PC-9 (cell line): ENCODE measurements at regions not wholly inside any gene's neighbourhood (a gene's known extent, or its start where the extent isn't known, plus 50 kb on each side); places are given as distances from the start of the nearest gene placed in this dataset.

Experiments used
- BruUV-seq: library from RNA; stranded (reverse); fragments of 400-500 nt; replicated peaks from 2 replicates; lab custom pipeline; 2021; lab: Mats Ljungman, UMichigan
- CTCF ChIA-PET: fragments of 300-600 bp; sonication (Branson Sonifier 250); formaldehyde crosslinking; loops from one replicate; lab custom pipeline; 2022; ENCODE audit warnings: antibody characterized with exemption; lab: Charles Lee
- POLR2A ChIA-PET: fragments of 300-600 bp; sonication (Branson Sonifier 250); formaldehyde crosslinking; loops from one replicate; lab custom pipeline; 2022; ENCODE audit warnings: antibody characterized with exemption; ENCODE audit not compliant: unreplicated experiment; lab: Charles Lee
- DNase-seq, 2 experiments: peaks; one replicate each; pipeline versions ENCODE4 v3.0.0 to v3.0.0-alpha.2; 2015 to 2022; ENCODE audit warnings: mixed read lengths in 1 of 2
- H2AFZ ChIP-seq: fragments of 200-600 bp; sonication (generic); 2 replicates; pipeline ENCODE4 v1.8.1; 2017; ENCODE audit warnings: antibody characterized with exemption
- H3F3A ChIP-seq: fragments of 200-600 bp; sonication (generic); 2 replicates; pipeline ENCODE4 v1.8.1; 2017; ENCODE audit warnings: antibody characterized with exemption, mild to moderate bottlenecking, low read depth; ENCODE audit not compliant: insufficient read depth
- H3K27ac ChIP-seq: fragments of 200-600 bp; sonication (generic); 2 replicates; pipeline ENCODE4 v1.6.1; 2016; ENCODE audit warnings: mixed run types
- H3K27me3 ChIP-seq: fragments of 200-600 bp; sonication (generic); 2 replicates; pipeline ENCODE4 v1.6.1; 2016; ENCODE audit warnings: low read depth, mixed run types; ENCODE audit not compliant: insufficient read depth
- H3K36me3 ChIP-seq: fragments of 200-600 bp; sonication (generic); 2 replicates; pipeline ENCODE4 v1.6.1; 2016; ENCODE audit warnings: low read depth, mixed run types
- H3K4me1 ChIP-seq: fragments of 200-600 bp; sonication (generic); replicated peaks from 2 replicates; pipeline ENCODE4 v1.6.1; 2016; ENCODE audit warnings: mixed run types; ENCODE audit not compliant: insufficient read depth
- H3K4me2 ChIP-seq: fragments of 200-600 bp; sonication (generic); 2 replicates; pipeline ENCODE4 v1.6.1; 2017; ENCODE audit warnings: mixed run types
- H3K4me3 ChIP-seq: fragments of 200-600 bp; sonication (generic); 2 replicates; pipeline ENCODE4 v1.6.1; 2016; ENCODE audit warnings: mixed run types
- H3K79me2 ChIP-seq: fragments of 200-600 bp; sonication (generic); 2 replicates; pipeline ENCODE4 v1.6.1; 2017; ENCODE audit warnings: low read depth, mixed run types
- H3K9me2 ChIP-seq: fragments of 200-600 bp; sonication (generic); 2 replicates; pipeline ENCODE4 v1.8.1; 2017; ENCODE audit warnings: mild to moderate bottlenecking; ENCODE audit not compliant: insufficient read depth
- H3K9me3 ChIP-seq: fragments of 200-600 bp; sonication (generic); 2 replicates; pipeline ENCODE4 v1.8.1; 2016; ENCODE audit warnings: low read depth; ENCODE audit not compliant: insufficient read depth
- H4K20me1 ChIP-seq: fragments of 200-600 bp; sonication (generic); 2 replicates; pipeline ENCODE4 v1.8.1; 2017; ENCODE audit not compliant: insufficient read depth
- CTCF ChIP-seq: fragments of 200-600 bp; sonication (generic); conservative IDR thresholded peaks from 2 replicates; pipeline ENCODE4 v1.6.1; 2017; ENCODE audit warnings: mixed run types, antibody characterized with exemption, mild to moderate bottlenecking, moderate library complexity
- EZH2 ChIP-seq: fragments of 200-600 bp; sonication (generic); IDR thresholded peaks from 2 replicates; pipeline ENCODE4 v1.8.0; 2017; ENCODE audit warnings: antibody characterized with exemption, low read depth
- intact Hi-C: fragments of 100-400 bp; cut with micrococcal nuclease; formaldehyde crosslinking; loops from one replicate; pipeline ENCODE4 v1.10.0; 2022; ENCODE audit not compliant: unreplicated experiment

DNA sequence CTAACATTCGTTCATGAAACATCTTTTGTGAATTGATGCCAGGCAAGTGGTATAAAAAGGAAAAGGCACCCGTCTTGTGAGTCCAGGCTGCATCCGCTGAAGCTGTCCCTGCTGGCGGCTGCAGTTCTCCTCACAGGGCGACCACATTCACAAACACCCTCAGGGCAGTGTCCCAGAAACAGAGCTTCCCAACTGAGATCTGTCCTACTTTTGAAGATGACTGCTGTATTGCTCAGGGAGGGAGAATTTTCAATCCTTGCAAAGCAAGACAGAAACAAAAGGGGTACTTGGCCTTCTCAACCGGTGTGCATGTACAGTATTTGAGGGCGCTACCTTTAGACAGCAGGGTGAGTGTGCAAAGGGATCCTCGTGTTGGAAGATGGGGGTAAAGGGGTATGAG is 316.1 kb downstream of the GADD45G start:
- no peak overlapping the region for H3K4me3 ChIP-seq
- H3K4me2 ChIP-seq: no peak overlapping the region
- no peak overlapping the region for H2AFZ ChIP-seq
- no peak overlapping the region for H3K27ac ChIP-seq
- H3F3A ChIP-seq: no peaks in the 10 kb centered on the region
- no peaks in the 10 kb centered on the region; the same call in 1 of the 2 replicates for H3K9me3 ChIP-seq
- H4K20me1 ChIP-seq: no peaks in the 10 kb centered on the region
- H3K36me3 ChIP-seq: no peaks in the 10 kb centered on the region
- H3K9me2 ChIP-seq: no peaks in the 10 kb centered on the region
- peaks cover 73% of the 10 kb centered on the region for H3K27me3 ChIP-seq
- ChIA-PET CTCF (no interaction called here), POLR2A (no interaction called here)
- BruUV-seq: no TSS peak
- no peaks in the 10 kb centered on the region for H3K79me2 ChIP-seq
- no peaks in the 10 kb centered on the region for H3K4me1 ChIP-seq
- DNase-seq: no peak
- intact Hi-C loops: no loop called here
- TF ChIP-seq CTCF: no peak
- TF ChIP-seq EZH2: no peak

DNA sequence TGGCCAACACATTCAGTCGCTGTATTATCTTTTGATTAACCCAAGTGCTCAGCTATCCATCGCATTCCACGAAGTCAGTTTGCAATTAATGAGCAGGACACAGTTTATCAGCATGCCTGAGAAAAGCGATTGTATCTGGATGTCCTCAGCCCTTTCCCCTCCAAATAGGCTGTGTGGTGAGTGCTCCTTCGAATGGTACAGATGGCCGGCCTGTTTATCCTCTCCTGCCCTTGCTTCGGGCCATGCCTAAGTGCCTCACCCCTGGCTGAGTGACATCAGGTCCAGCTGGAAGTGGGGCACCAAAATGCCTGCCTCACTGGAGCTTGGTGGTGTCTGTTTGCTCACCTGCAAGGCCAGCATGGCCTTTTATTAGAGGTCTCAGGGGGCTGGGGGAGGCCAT is 317.3 kb downstream of the GADD45G start:
- CTCF ChIA-PET: no interaction called here

DNA sequence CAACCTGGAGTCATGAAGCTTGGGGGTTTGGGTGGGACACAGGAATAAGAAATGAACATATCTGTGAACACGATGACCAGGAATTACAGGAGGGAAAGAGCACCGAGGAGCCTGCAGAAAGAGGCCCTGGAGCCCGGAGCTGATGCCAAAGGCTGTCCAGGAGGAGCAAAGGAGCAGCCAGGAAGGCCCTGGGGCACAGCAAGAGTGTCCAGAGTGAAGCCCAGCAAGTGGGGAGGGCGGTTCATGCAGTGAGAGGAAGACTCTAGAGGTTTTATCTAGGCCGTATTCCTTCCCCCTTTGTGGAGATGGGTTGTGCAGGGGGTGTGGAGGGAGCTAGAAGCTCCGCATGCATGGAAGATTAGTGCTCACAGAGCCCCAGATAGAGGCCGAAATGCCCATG is 318.4 kb downstream of the GADD45G start:
- BruUV-seq: no TSS peak
- no peaks in the 10 kb centered on the region; the same call in 1 of the 2 replicates for H3K9me3 ChIP-seq
- no peaks in the 10 kb centered on the region for H3K36me3 ChIP-seq
- no peaks in the 10 kb centered on the region for H3K79me2 ChIP-seq
- H3K4me3 ChIP-seq: no peak overlapping the region
- CTCF ChIA-PET: no interaction called here
- no peak overlapping the region for H3K4me2 ChIP-seq
- H3F3A ChIP-seq: no peaks in the 10 kb centered on the region
- POLR2A ChIA-PET: no interaction called here
- peaks cover 80% of the 10 kb centered on the region for H3K27me3 ChIP-seq
- no peaks in the 10 kb centered on the region for H3K4me1 ChIP-seq
- DNase-seq: no peak
- H3K9me2 ChIP-seq: no peaks in the 10 kb centered on the region
- intact Hi-C loops: no loop called here
- no peak overlapping the region for H2AFZ ChIP-seq
- no peaks in the 10 kb centered on the region for H4K20me1 ChIP-seq
- TF ChIP-seq EZH2: no peak
- no peak for TF ChIP-seq CTCF
- H3K27ac ChIP-seq: no peak overlapping the region

More for the DNA sequence above, 317.3 kb downstream of the GADD45G start:
- Histone ChIP-seq H3F3A (no peaks in the 10 kb centered on the region), H3K27ac (no peak overlapping the region), H3K4me1 (no peaks in the 10 kb centered on the region), H3K9me2 (no peaks in the 10 kb centered on the region), H3K4me3 (no peak overlapping the region), H3K36me3 (no peaks in the 10 kb centered on the region), H3K4me2 (no peak overlapping the region), H3K27me3 (peaks cover 80% of the 10 kb centered on the region), H2AFZ (no peak overlapping the region), H3K9me3 (no peaks in the 10 kb centered on the region; the same call in 1 of the 2 replicates), H4K20me1 (no peaks in the 10 kb centered on the region), H3K79me2 (no peaks in the 10 kb centered on the region)
- intact Hi-C loops: no loop called here
- TF ChIP-seq EZH2 (no peak), CTCF (no peak)
- POLR2A ChIA-PET: no interaction called here
- no TSS peak for BruUV-seq
- no peak for DNase-seq
